ENCODE measurements at regions not wholly inside any gene's neighbourhood (a gene's known extent, or its start where the extent isn't known, plus 50 kb on each side); places are given as distances from the start of the nearest gene placed in this dataset.

DNA sequence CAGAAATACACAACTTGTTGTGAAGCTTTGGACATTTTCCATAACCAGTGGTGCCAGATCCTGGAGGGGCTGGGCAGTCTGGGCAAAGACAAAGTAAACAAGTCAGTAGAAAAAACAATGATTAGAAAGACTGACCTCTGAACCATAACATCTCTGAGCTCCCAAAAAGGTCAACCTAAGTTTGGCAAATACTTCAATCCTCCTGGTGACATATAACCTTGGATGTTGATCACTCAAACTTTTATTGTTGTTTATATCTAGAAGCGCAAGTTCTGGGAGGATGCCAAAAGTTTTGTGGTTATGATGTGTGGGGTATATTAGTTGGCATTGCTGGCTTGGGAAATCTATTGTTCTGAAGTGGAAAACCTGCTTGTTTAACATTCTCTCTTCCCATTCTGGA, 257.7 kb downstream of the DIPK2A start:
- TF ChIP-seq CTCF (IDR thresholded peaks at IDR 0.05; ENCODE audit: low read depth, low read length, poor library complexity, severe bottlenecking) (no peak), EZH2phosphoT487 (IDR thresholded peaks at IDR 0.05; ENCODE audit: borderline replicate concordance, low read length) (no peak)

All from DOHH2 (cell line).